ENCODE measurements at regions not wholly inside any gene's neighbourhood (a gene's known extent, or its start where the extent isn't known, plus 50 kb on each side); places are given as distances from the start of the nearest gene placed in this dataset.
"Not testable (repeated sequence)": the region's sequence is repeated elsewhere in the genome, so short reads cannot be mapped to it uniquely, and the experiment has no call there.

- ChIA-PET CTCF (no interaction called here), POLR2A (no interaction called here)
- TF ChIP-seq TCF7L2 (IDR thresholded peaks at IDR 0.05; ENCODE audit: low read depth, low read length): no peak
- no peak for TF ChIP-seq CTCF (IDR thresholded peaks at IDR 0.05)
- no peak for TF ChIP-seq POLR2AphosphoS5 (IDR thresholded peaks at IDR 0.05; ENCODE audit: low read depth, low read length)
- no peak for TF ChIP-seq SIN3A (IDR thresholded peaks at IDR 0.05; ENCODE audit: borderline replicate concordance, insufficient read depth, low read depth, low read length)
- TF ChIP-seq, protein P1, sequence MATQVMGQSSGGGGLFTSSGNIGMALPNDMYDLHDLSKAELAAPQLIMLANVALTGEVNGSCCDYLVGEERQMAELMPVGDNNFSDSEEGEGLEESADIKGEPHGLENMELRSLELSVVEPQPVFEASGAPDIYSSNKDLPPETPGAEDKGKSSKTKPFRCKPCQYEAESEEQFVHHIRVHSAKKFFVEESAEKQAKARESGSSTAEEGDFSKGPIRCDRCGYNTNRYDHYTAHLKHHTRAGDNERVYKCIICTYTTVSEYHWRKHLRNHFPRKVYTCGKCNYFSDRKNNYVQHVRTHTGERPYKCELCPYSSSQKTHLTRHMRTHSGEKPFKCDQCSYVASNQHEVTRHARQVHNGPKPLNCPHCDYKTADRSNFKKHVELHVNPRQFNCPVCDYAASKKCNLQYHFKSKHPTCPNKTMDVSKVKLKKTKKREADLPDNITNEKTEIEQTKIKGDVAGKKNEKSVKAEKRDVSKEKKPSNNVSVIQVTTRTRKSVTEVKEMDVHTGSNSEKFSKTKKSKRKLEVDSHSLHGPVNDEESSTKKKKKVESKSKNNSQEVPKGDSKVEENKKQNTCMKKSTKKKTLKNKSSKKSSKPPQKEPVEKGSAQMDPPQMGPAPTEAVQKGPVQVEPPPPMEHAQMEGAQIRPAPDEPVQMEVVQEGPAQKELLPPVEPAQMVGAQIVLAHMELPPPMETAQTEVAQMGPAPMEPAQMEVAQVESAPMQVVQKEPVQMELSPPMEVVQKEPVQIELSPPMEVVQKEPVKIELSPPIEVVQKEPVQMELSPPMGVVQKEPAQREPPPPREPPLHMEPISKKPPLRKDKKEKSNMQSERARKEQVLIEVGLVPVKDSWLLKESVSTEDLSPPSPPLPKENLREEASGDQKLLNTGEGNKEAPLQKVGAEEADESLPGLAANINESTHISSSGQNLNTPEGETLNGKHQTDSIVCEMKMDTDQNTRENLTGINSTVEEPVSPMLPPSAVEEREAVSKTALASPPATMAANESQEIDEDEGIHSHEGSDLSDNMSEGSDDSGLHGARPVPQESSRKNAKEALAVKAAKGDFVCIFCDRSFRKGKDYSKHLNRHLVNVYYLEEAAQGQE (IDR thresholded peaks at IDR 0.05; ENCODE audit: insufficient read depth in 1 of 2, low read depth in 2 of 2, low read length in 1 of 2): no peak
- Histone ChIP-seq H3K4me3 (ENCODE audit: low read depth in 2 of 2, low read length in 2 of 2) (no peak overlapping the region), H3K27me3 (ENCODE audit: control insufficient read depth, insufficient read depth, low read length) (no peaks in the 10 kb centered on the region), H3K4me1 (ENCODE audit: control insufficient read depth, insufficient read depth, low read length) (0 out of 2 replicates have a peak, but pooled peaks cover 8% of the 10 kb centered on the region), H3K27ac (ENCODE audit: low read length) (no peak overlapping the region), H3K9me3 (ENCODE audit: control insufficient read depth, insufficient read depth, low read depth, low read length) (no peaks in the 10 kb centered on the region), H3K36me3 (ENCODE audit: control insufficient read depth, insufficient read depth, low read length) (no peaks in the 10 kb centered on the region)
- intact Hi-C loops (cut with micrococcal nuclease; ENCODE audit: unreplicated experiment) (no loop called here), in situ Hi-C loops (cut with HindIII; ENCODE audit: low pct_unique_long_range_greater_than_20kb, low sequenced_read_pairs) (no loop called here)
- ATAC-seq (no peak), DNase-seq (ENCODE audit: low read depth, low spot score) (no peak)
- no TSS peak for BruUV-seq (replicated peaks)
Observed at GRCh38 chr3:196139281-196139680, 57.4 kb upstream of the TFRC start.

GRCh38 chr3:196138482-196139254 lies 56.8 kb upstream of the TFRC start:
- no peak for ATAC-seq
- BruUV-seq (replicated peaks): no TSS peak
- Histone ChIP-seq H3K36me3 (ENCODE audit: control insufficient read depth, insufficient read depth, low read length) (no peaks in the 10 kb centered on the region), H3K27me3 (ENCODE audit: control insufficient read depth, insufficient read depth, low read length) (no peaks in the 10 kb centered on the region), H3K27ac (ENCODE audit: low read length) (no peak overlapping the region), H3K4me1 (ENCODE audit: control insufficient read depth, insufficient read depth, low read length) (0 out of 2 replicates have a peak, but pooled peaks cover 8% of the 10 kb centered on the region), H3K4me3 (ENCODE audit: low read depth in 2 of 2, low read length in 2 of 2) (no peak overlapping the region), H3K9me3 (ENCODE audit: control insufficient read depth, insufficient read depth, low read depth, low read length) (no peaks in the 10 kb centered on the region)
- no peak for DNase-seq (ENCODE audit: low read depth, low spot score)
- CTCF ChIA-PET: no interaction called here
- in situ Hi-C loops (cut with HindIII; ENCODE audit: low pct_unique_long_range_greater_than_20kb, low sequenced_read_pairs): no loop called here
- intact Hi-C loops (cut with micrococcal nuclease; ENCODE audit: unreplicated experiment): no loop called here
- TF ChIP-seq TCF7L2 (IDR thresholded peaks at IDR 0.05; ENCODE audit: low read depth, low read length): no peak
- TF ChIP-seq CTCF (IDR thresholded peaks at IDR 0.05): no peak
- TF ChIP-seq SIN3A (IDR thresholded peaks at IDR 0.05; ENCODE audit: borderline replicate concordance, insufficient read depth, low read depth, low read length): no peak
- TF ChIP-seq POLR2AphosphoS5 (IDR thresholded peaks at IDR 0.05; ENCODE audit: low read depth, low read length): no peak
- POLR2A ChIA-PET: interaction anchor here (0.5 kb wide), 1 partner anchor 52 kb away, joined by 4 read pairs; no protein-coding TSS in a partner anchor

GRCh38 chr3:196136640-196136989 lies 54.7 kb upstream of the TFRC start:
- H3K27ac ChIP-seq (ENCODE audit: low read length); CTCF ChIA-PET; H3K9me3 ChIP-seq (ENCODE audit: control insufficient read depth, insufficient read depth, low read depth, low read length); ATAC-seq; H3K4me3 ChIP-seq (ENCODE audit: low read depth in 2 of 2, low read length in 2 of 2); in situ Hi-C loops (cut with HindIII; ENCODE audit: low pct_unique_long_range_greater_than_20kb, low sequenced_read_pairs); BruUV-seq (replicated peaks); H3K27me3 ChIP-seq (ENCODE audit: control insufficient read depth, insufficient read depth, low read length); intact Hi-C loops (cut with micrococcal nuclease; ENCODE audit: unreplicated experiment); H3K4me1 ChIP-seq (ENCODE audit: control insufficient read depth, insufficient read depth, low read length); H3K36me3 ChIP-seq (ENCODE audit: control insufficient read depth, insufficient read depth, low read length); POLR2A ChIA-PET; DNase-seq (ENCODE audit: low read depth, low spot score): not testable (repeated sequence)

Data from Panc1 (cell line).